Kidney epithelial cell (primary cell): ENCODE measurements at regions not wholly inside any gene's neighbourhood (a gene's known extent, or its start where the extent isn't known, plus 50 kb on each side); places are given as distances from the start of the nearest gene placed in this dataset.

ENCODE experiments used
- DNase-seq: peaks from one replicate; pipeline ENCODE4 v3.0.0-alpha.2; 2010; ENCODE audit warnings: low read depth
- H3K27me3 ChIP-seq: 2 replicates; pipeline ENCODE4 v1.6.0; 2011; ENCODE audit warnings: low read length; ENCODE audit not compliant: control insufficient read depth, insufficient read depth
- H3K36me3 ChIP-seq: 2 replicates; pipeline ENCODE4 v1.5.1; 2011; ENCODE audit warnings: low read length; ENCODE audit not compliant: control insufficient read depth, insufficient read depth
- H3K4me3 ChIP-seq: 2 replicates; pipeline ENCODE4 v1.5.1; 2011; ENCODE audit warnings: low read depth, mild to moderate bottlenecking, control low read depth, low read length
- TF ChIP-seq, protein P1 (sequence below): IDR thresholded peaks from 2 replicates; pipeline ENCODE4 v1.5.1; 2011; ENCODE audit warnings: mild to moderate bottlenecking, moderate library complexity, low read length, control low read depth, inconsistent platforms; ENCODE audit not compliant: insufficient read depth, poor library complexity, severe bottlenecking

DNA sequence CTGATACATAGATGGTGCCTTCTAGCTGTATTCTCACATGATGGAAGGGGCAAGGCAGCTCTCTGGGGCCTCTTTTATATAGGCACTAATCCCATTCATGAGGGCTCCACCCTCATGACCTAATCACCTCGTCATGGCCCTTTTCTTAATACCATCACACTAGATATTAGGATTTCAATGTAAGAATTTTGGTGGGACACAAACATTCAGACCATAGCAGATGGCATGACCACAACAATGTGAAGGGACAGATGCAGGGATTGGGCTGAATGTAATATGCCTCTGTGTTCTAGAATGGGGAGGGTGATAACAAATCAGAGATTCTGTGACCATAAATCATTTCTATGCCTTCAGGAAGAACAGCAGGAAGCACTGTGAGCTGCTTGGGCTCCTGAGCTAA, 145.8 kb downstream of the LCA5 start:
- no peaks in the 10 kb centered on the region for H3K36me3 ChIP-seq
- no peak for DNase-seq
- TF ChIP-seq, protein P1, sequence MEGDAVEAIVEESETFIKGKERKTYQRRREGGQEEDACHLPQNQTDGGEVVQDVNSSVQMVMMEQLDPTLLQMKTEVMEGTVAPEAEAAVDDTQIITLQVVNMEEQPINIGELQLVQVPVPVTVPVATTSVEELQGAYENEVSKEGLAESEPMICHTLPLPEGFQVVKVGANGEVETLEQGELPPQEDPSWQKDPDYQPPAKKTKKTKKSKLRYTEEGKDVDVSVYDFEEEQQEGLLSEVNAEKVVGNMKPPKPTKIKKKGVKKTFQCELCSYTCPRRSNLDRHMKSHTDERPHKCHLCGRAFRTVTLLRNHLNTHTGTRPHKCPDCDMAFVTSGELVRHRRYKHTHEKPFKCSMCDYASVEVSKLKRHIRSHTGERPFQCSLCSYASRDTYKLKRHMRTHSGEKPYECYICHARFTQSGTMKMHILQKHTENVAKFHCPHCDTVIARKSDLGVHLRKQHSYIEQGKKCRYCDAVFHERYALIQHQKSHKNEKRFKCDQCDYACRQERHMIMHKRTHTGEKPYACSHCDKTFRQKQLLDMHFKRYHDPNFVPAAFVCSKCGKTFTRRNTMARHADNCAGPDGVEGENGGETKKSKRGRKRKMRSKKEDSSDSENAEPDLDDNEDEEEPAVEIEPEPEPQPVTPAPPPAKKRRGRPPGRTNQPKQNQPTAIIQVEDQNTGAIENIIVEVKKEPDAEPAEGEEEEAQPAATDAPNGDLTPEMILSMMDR, result no peak
- no peaks in the 10 kb centered on the region for H3K27me3 ChIP-seq
- no peak overlapping the region for H3K4me3 ChIP-seq

DNA sequence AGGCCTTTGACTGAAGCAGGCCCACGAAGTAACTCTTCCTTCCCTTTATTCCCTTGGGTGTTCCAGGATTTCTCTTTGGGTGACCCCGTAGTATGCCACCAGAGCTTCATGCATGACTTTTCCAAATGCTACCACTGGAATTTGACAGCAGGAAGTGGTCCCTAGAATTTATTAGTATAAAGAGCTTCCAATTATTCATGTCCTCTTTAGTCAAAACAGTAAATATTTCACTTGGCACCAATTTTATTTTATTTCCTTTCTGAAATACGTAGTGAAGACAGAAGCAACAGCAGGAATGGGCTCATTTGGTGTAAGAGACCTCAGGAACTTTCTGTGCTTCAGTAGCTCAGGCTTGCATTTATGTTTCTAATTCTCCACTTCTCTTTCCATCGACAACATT, 151.3 kb downstream of the LCA5 start:
- H3K4me3 ChIP-seq, result no peak overlapping the region
- TF ChIP-seq, protein P1, result no peak
- no peak for DNase-seq
- H3K27me3 ChIP-seq, result no peaks in the 10 kb centered on the region
- no peaks in the 10 kb centered on the region for H3K36me3 ChIP-seq

DNA sequence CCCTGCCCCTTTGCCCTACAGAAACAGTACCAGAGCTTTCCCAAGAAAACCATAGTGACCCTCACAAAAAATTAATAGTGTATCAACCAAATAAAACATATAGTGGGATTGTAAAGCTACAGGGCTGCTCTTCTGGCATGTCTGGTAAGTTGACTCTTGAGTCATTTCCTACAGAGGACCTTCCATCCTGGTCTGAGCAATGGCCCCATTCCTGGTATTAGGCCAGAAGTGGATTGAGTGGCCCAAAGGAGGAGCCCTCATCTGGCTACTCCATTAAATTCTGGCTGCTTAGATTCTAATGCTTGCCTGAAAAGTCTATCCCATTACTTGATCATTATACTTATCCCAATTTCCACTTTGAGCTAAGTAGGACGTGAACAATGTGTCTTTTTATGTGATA, 150.9 kb upstream of the HMGN3 start:
- Histone ChIP-seq H3K4me3 (no peak overlapping the region), H3K36me3 (no peaks in the 10 kb centered on the region), H3K27me3 (no peaks in the 10 kb centered on the region)
- no peak for DNase-seq
- TF ChIP-seq, protein P1, result no peak

DNA sequence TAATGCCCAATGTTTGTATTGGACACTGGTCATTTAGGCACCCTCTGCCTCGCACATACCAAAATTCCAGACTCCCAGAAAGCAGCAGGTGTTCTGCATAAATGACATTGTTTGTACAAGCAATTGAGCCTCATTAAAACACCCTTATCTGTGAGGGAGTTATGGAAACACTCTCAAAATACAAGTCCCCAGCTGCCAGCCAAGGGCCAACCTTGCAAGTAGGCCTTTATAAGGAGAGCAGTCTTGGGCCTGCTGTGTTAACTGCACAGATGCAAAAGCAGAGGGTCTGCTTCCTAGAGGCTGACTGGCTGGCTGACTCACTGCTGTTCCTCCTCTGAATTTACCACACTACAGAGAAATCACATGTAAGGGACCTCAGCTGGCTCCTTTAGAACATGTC, 150.4 kb upstream of the HMGN3 start:
- Histone ChIP-seq H3K36me3 (no peaks in the 10 kb centered on the region), H3K27me3 (no peaks in the 10 kb centered on the region), H3K4me3 (no peak overlapping the region)
- no peak for DNase-seq
- TF ChIP-seq, protein P1, result no peak

DNA sequence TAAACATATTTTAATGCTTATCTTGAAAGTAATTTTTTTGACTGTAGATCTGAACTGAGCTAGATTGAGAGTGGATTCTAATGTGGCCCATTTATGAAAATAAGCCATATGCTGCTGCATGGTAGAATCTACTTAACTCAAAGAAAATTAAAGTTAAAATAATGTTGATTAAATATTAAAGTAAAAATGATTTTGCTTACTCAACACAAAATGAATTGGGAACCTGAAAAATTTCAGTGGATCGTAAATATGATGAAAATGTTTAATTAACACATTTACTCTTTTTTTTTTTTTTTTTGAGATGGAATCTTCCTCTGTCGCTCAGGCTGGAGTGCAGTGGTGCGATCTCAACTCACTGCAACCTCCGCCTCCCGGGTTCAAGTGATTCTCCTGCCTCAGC, 144.5 kb upstream of the HMGN3 start:
- TF ChIP-seq, protein P1, result no peak
- no peak for DNase-seq
- Histone ChIP-seq H3K36me3 (no peaks in the 10 kb centered on the region), H3K4me3 (no peak overlapping the region), H3K27me3 (no peaks in the 10 kb centered on the region)

DNA sequence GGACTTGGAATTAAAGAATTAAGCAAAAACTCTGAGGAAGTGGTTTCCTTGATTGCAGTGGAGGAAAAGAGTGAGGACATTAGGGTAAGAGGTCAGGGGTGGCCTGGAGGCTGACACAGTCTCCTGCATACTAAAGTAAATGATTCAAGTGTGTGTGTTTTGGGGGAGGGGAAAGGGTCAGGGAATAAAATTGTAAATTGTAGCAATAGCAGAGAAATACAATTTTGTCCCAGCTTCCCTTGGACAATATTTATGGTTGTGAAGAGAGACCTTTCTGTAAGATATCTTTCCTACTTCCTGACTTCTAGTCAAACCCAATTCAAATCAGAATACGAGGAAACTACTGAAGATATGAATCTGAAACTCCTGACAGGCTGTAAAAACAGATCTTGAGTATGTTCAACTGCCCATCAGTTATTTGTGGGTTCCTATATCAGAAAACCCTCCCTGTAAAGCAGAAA, 143.4 kb upstream of the HMGN3 start:
- TF ChIP-seq, protein P1, result no peak
- DNase-seq, result no peak
- Histone ChIP-seq H3K36me3 (no peaks in the 10 kb centered on the region), H3K27me3 (no peaks in the 10 kb centered on the region), H3K4me3 (no peak overlapping the region)
